Stimulated activated memory B cell treated with anti-CD40 and anti-IgM and Interleukin-4, amounts not matched to agents 10 μg/mL and 1 μg/mL and 100 μg/mL, for 72 hours (primary cell): ENCODE measurements at regions not wholly inside any gene's neighbourhood (a gene's known extent, or its start where the extent isn't known, plus 50 kb on each side); places are given as distances from the start of the nearest gene placed in this dataset.
"Not testable (repeated sequence)": the region's sequence is repeated elsewhere in the genome, so short reads cannot be mapped to it uniquely, and the experiment has no call there.

Experiments
- ATAC-seq: fragments of 150-1000 bp; cut with Tn5 transposase; 2 replicates; pipeline ENCODE4 v1.10.0; 2021
- H3K27ac Mint-ChIP-seq: one replicate; pipeline ENCODE4 v1.8.0; 2022; ENCODE audit warnings: mild to moderate bottlenecking, mixed read lengths
- H3K27me3 Mint-ChIP-seq: one replicate; pipeline ENCODE4 v1.8.0; 2022; ENCODE audit warnings: mixed read lengths
- H3K36me3 Mint-ChIP-seq: one replicate; pipeline ENCODE4 v1.8.0; 2022; ENCODE audit warnings: mixed read lengths
- H3K4me1 Mint-ChIP-seq: one replicate; pipeline ENCODE4 v1.8.0; 2022; ENCODE audit warnings: mixed read lengths
- H3K4me3 Mint-ChIP-seq: one replicate; pipeline ENCODE4 v1.8.0; 2022; ENCODE audit warnings: mild to moderate bottlenecking, moderate library complexity, mixed read lengths
- H3K9me3 Mint-ChIP-seq: one replicate; pipeline ENCODE4 v1.8.0; 2022; ENCODE audit warnings: mixed read lengths

DNA sequence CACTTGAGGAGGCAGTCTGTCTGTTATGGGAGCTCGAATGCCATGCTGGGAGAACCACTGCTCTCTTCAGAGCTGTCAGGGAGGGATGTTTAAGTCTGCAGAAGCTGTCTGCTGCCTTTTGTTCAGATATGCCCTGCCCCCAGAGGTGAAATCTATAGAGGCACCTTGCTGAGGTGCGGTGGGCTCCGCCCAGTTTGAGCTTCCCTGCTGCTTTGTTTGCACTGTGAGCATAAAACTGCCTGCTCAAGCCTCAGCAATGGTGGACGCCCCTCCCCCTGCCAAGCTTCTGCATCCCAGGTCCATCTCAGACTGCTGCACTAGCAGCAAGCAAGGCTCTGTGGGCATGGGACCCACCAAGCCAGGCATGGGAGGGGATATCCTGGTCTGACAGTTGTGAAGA is 247.5 kb downstream of the LMX1A start:
- Mint-ChIP-seq H3K36me3 (no peaks in the 10 kb centered on the region), H3K4me1 (no peaks in the 10 kb centered on the region), H3K9me3 (peaks cover 11% of the 10 kb centered on the region), H3K27me3 (peaks cover 2% of the 10 kb centered on the region), H3K4me3 (no peak overlapping the region), H3K27ac (no peak overlapping the region)
- ATAC-seq, result no peak

DNA sequence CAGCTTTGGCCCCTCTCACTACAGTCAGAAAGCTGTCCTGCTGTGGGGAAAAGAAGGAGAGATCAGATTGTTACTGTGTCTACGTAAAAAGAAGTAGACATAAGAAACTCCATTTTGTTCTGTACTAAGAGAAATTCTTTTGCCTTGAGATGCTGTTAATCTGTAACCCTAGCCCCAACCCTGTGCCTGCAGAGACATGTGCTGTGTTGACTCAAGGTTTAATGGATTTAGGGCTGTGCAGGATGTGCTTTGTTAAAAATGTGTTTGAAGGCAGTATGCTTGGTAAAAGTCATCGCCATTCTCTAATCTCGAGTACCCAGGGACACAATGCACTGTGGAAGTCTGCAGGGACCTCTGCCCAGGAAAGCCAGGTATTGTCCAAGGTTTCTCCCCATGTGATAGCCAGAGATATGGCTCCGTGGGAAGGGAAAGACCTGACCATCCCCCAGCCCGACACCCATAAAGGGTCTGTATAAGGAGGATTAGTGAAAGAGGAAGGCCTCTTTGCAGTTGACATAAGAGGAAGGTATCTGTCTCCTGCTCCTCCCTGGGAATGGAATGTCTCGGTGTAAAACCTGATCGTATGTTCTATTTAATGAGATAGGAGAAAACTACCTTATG is 263.9 kb downstream of the LMX1A start:
- not testable (repeated sequence) for H3K27ac Mint-ChIP-seq, ATAC-seq, H3K36me3 Mint-ChIP-seq, H3K27me3 Mint-ChIP-seq, H3K4me1 Mint-ChIP-seq, H3K4me3 Mint-ChIP-seq
- peaks cover 16% of the 10 kb centered on the region for H3K9me3 Mint-ChIP-seq

DNA sequence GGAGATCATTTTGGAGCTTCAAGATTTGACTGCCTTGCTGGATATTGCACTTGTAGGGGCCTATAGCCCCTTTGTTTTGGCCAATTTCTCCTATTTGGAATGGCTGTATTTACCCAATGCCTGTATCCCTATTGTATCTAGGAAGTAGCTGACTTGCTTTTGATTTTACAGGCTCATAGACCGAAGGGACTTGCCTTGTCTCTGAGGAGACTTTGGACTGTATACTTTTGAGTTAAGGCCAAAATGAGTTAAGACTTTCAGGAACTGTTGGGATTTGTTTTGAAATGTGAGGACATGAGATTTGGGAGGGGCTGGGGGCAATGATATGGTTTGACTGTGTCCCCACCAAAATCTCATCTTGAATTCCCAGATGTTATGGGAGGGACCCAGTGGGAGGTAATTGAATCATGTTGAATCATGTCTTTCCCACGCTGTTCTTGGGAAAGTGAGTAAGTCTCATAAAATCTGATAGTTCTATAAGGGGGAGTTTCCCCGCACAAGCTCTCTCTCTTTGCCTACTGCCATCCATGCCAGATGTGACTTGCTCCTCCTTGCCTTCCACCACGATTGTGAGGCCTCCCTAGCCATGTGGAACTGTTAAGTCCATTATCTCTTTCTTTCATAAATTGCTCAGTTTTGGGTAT is 276.1 kb downstream of the LMX1A start:
- no peak for ATAC-seq
- H3K4me1 Mint-ChIP-seq, result no peaks in the 10 kb centered on the region
- H3K27me3 Mint-ChIP-seq, result peaks cover 9% of the 10 kb centered on the region
- H3K27ac Mint-ChIP-seq, result no peak overlapping the region
- no peak overlapping the region for H3K4me3 Mint-ChIP-seq
- H3K36me3 Mint-ChIP-seq, result no peaks in the 10 kb centered on the region
- peaks cover 5% of the 10 kb centered on the region for H3K9me3 Mint-ChIP-seq

DNA sequence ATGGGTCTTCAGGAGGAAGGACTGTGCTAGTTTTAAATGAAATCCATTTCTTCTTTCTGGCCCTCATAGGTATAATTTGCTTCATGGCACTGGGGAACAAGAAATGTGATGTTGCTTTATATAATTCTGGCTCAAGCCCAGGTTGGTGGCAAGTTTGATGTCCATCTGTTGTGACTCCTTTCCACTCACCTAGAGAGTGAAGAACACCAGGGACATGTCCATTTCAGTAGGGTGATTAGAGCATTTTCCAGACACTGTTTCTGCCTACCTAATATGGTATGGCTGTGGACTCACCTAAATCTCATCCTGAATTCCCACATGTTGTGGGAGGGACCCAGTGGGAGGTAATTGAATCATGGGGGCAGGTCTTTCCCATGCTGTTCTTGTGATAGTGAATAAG is 278.1 kb downstream of the LMX1A start:
- Mint-ChIP-seq H3K4me3 (no peak overlapping the region), H3K9me3 (peaks cover 5% of the 10 kb centered on the region), H3K36me3 (no peaks in the 10 kb centered on the region), H3K4me1 (no peaks in the 10 kb centered on the region), H3K27me3 (peaks cover 17% of the 10 kb centered on the region), H3K27ac (no peak overlapping the region)
- no peak for ATAC-seq

DNA sequence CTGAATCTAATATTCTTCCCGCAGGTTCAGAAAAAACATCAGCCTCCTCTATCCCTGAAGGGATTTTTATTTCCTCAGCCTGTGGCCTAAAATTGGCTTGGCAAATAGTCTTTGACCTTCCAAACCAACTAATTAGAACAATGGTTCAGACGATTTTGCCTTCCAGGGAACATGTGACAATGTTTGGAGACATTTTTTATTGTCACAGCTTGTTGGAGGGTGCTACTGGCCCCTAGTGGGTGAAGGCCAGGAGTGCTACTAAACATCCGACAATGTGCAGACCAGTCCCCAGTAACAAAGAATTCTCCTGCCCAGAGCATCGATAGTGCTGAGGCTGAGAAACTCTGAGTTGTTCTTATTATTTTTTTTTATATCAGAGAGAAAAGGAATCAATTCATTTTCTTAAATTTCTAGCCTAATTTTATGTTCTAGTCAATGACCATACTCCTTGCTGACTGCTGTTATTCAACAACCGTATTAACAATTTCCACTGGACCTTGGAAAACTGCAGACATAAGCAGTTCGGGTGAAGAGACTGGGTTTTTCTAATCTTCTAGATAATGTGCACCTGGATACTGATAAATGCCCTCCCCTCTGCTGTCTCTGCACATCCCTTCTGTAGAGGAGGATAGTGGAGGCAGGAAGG is 280.7 kb downstream of the LMX1A start:
- peaks cover 3% of the 10 kb centered on the region for H3K9me3 Mint-ChIP-seq
- peaks cover 17% of the 10 kb centered on the region for H3K27me3 Mint-ChIP-seq
- H3K27ac Mint-ChIP-seq, result no peak overlapping the region
- no peak overlapping the region for H3K4me3 Mint-ChIP-seq
- H3K4me1 Mint-ChIP-seq, result no peaks in the 10 kb centered on the region
- no peak for ATAC-seq
- no peaks in the 10 kb centered on the region for H3K36me3 Mint-ChIP-seq

DNA sequence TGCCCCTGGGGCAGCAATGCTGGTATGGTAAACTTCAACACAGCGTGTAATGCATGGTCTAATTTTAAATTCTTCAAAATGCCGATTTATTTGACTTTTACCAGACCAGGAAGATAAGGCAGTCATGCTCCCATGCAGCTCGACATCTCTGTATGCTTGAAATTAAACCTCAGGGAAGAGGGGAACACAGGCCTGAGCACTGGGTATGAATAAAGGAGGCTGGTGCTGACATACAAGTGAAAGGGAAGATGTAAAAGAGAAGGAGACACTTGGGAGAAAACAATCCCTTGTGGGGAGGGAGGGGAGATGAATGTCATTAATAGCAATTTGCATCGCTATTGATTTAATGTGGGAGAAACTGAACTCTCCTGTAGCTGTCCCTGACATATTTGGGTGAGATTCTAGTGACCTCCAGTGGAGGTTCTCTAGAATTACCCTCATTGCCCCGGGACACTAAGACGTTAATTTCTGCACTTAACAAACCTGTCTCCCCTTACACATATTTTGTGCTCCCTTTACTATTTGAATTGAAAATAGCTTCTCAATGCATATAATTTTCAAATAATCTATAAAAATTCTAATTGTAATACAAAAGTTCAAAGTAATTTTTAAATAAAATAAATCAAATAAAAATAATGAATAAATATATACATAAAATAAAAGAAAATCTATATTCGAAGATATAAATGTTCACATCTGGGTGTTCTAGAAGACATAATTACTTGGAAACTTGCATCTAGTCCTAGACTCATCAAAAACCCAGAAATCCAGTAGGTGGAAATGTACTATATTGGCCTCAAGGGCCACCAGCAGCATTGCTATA is 283.1 kb downstream of the LMX1A start:
- Mint-ChIP-seq H3K9me3 (no peaks in the 10 kb centered on the region), H3K27me3 (peaks cover 17% of the 10 kb centered on the region), H3K4me3 (no peak overlapping the region), H3K4me1 (no peaks in the 10 kb centered on the region), H3K27ac (no peak overlapping the region), H3K36me3 (no peaks in the 10 kb centered on the region)
- ATAC-seq, result no peak

DNA sequence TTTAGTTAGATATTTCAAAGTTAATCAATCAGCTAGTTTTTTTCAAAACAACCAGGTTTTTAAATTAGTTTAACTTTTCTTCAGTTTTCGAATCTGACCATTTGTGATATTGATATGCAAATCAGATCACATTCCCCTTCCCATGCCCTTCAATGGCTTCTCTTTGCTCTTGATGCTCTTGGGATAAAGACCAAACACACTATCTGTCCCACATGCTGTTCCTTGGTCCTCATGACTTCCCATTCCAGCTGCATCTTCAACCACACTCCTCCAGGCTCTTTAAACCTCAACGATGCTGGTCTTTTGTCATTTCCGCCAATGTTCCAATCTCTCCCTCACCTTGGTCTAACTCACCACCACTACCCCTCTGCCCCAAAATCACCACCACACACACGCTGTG is 285.8 kb downstream of the LMX1A start:
- H3K36me3 Mint-ChIP-seq, result no peaks in the 10 kb centered on the region
- peaks cover 3% of the 10 kb centered on the region for H3K9me3 Mint-ChIP-seq
- H3K4me1 Mint-ChIP-seq, result no peaks in the 10 kb centered on the region
- no peak overlapping the region for H3K27ac Mint-ChIP-seq
- no peak overlapping the region for H3K4me3 Mint-ChIP-seq
- peaks cover 8% of the 10 kb centered on the region for H3K27me3 Mint-ChIP-seq
- ATAC-seq, result no peak

DNA sequence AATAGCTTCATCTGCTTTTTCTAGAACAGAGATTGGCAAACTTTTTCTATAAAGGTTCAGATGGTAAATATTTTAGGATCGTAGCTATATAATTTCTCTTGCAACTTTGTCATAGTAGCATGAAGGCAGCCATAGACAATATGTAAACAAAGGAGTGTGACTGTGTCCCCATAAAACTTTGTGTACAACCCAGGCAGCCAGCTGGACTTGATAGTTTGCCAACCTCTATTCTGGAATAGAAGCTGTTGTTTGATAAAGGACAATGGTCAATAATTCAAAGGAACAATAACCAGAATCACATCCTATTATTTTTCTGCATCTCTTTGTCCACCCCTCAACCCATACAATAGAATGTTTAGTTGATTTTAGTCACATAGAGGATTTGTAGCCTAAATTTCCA is 286.7 kb downstream of the LMX1A start:
- no peak overlapping the region for H3K27ac Mint-ChIP-seq
- H3K9me3 Mint-ChIP-seq, result peaks cover 3% of the 10 kb centered on the region
- peaks cover 8% of the 10 kb centered on the region for H3K27me3 Mint-ChIP-seq
- ATAC-seq, result no peak
- no peaks in the 10 kb centered on the region for H3K36me3 Mint-ChIP-seq
- no peak overlapping the region for H3K4me3 Mint-ChIP-seq
- no peaks in the 10 kb centered on the region for H3K4me1 Mint-ChIP-seq

DNA sequence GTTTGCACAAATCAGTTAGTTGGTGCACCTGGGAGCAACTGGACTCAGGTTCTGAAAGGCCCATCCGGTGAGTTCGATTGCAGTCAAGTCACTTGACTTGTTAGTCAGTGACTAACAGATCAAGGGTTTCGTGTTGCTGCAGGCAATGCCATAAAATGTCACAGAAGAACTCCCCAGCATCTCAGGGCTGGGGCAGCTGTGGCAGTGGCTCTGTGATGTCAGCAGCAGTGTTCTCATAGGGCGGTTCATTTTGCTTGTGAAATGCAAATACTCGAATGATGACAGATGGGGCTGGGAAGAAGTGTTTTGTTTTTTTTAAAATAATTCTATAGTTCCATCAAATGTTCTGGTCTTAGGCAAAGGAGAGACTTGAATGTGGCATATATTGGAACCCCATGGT is 287.8 kb downstream of the LMX1A start:
- H3K9me3 Mint-ChIP-seq, result peaks cover 3% of the 10 kb centered on the region
- ATAC-seq, result no peak
- H3K36me3 Mint-ChIP-seq, result no peaks in the 10 kb centered on the region
- H3K27me3 Mint-ChIP-seq, result no peaks in the 10 kb centered on the region
- H3K27ac Mint-ChIP-seq, result no peak overlapping the region
- no peak overlapping the region for H3K4me3 Mint-ChIP-seq
- H3K4me1 Mint-ChIP-seq, result no peaks in the 10 kb centered on the region

DNA sequence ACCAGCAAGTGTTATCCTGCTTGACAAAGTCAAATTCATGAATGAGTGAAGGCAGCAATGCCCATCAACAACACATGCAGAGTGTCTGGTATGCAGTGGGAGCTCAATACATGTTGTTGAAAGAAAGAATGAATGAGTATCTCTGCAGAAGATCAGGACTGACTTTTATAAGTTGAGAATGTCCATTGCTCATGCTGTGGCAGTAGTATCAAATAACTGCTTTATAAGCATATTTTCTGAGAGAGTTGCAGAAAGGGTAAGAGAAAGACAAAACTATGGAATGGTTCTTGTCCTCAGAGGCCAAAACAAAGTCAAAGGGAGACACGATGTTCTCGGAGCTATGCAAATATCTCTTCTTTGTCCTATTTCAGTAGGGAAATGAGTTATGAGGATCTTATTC is 288.7 kb downstream of the LMX1A start:
- no peak overlapping the region for H3K4me3 Mint-ChIP-seq
- ATAC-seq, result no peak
- H3K27me3 Mint-ChIP-seq, result no peaks in the 10 kb centered on the region
- no peaks in the 10 kb centered on the region for H3K36me3 Mint-ChIP-seq
- no peaks in the 10 kb centered on the region for H3K4me1 Mint-ChIP-seq
- peaks cover 3% of the 10 kb centered on the region for H3K9me3 Mint-ChIP-seq
- H3K27ac Mint-ChIP-seq, result no peak overlapping the region

DNA sequence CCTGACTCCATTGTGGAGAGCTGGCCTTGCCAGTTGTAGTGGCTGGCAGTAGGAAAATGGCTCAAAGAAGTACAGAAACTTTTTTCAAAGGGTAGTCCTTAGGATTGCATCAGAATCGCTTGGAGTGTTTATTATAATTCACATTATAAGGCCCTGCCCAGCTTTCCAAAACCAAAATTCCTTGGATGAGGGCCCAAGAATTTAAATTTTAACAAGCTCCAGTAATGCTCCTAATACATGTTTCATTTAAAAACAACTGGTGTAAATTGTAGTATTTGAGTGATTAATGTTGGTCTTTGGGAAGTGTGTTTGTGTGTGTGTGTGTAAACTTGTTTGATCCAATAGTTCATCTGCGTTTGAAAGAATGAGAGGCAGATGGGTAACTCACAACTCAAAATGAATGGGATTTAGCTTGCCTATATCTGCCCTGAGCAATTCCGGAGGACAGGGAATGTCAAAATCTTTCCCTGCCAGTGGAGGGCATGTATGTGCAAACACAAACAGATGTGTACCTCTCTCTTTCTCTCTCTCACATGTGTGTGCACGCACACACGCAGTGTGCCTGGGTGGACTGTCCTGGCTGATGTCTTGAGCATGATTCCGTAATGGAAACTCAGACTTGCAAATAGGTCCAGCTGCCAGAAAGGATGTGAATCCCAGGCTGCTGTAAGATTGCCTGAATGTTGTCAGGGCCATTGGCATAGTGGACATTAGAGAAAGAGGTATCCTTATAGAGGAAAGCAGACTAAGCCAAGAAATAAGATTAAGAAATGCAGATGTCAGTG is 293.1 kb downstream of the LMX1A start:
- no peak for ATAC-seq
- Mint-ChIP-seq H3K27ac (no peak overlapping the region), H3K9me3 (peaks cover 3% of the 10 kb centered on the region), H3K4me3 (no peak overlapping the region), H3K4me1 (no peaks in the 10 kb centered on the region), H3K36me3 (no peaks in the 10 kb centered on the region), H3K27me3 (no peaks in the 10 kb centered on the region)

DNA sequence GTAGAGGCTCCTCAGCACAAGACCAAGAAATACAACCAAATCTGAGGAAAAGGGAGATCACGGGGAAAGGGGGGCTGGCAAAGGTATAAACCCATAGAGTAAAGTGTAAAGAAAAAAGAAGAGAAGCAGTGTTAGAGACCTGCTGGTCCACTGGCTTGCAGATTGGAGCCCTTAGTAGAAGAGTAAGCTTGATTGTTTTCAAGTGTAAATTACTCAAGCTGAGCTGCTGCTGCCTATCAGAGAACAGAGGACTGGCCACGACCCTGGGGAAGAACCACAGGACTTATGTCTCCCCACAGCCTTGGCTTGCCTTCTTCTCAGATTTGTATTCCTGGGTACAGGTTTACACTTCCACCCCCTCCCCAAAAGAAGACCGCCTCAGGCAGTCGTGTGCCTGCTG is 294.2 kb downstream of the LMX1A start:
- ATAC-seq, result no peak
- Mint-ChIP-seq H3K36me3 (no peaks in the 10 kb centered on the region), H3K9me3 (peaks cover 3% of the 10 kb centered on the region), H3K4me3 (no peak overlapping the region), H3K27me3 (no peaks in the 10 kb centered on the region), H3K4me1 (no peaks in the 10 kb centered on the region), H3K27ac (no peak overlapping the region)

DNA sequence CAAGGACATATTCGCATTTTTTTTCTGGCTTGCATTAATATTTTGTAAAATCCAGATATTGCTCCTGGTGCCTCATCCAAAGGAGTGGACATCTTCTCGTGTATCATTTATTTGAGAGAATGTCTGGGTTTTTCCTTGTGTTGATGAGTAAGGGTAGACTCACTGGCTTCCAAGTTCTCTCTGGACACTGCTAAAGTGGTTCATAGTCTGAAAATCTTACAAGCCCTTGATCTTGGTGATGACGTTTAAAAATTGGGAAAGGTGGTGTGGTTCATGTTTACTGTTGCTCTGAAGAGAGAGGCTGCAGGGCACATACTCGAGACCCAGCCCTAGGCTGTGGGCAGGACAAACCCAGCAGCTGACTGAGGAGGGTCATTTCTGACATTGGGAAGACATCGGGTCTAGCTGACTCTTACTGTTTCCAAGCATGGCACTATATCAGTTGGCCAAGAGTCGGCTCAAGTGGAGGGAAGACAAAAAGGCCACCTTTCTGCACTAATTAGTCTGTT is 296.2 kb downstream of the LMX1A start:
- ATAC-seq, result no peak
- Mint-ChIP-seq H3K4me3 (no peak overlapping the region), H3K27me3 (peaks cover 7% of the 10 kb centered on the region), H3K27ac (no peak overlapping the region), H3K36me3 (no peaks in the 10 kb centered on the region), H3K4me1 (no peaks in the 10 kb centered on the region), H3K9me3 (no peaks in the 10 kb centered on the region)

DNA sequence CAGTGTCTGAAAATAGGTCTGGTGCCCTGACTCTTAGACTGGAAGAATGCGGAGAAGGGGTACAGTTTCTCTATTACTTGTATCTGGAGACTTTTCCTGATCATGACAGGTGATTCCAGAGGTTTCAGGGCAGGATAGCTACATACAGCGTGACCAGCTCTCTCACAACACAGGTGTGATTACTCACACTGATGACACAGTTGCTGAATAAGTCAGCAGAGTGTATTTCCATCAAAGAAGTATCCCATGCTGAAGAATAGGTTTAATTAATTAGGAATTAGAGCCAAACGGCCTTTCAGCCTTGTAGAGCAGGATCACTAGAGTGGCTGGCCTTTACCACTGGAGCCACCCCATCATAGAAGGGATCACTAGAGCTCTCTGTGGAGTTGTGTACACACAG is 298.6 kb downstream of the LMX1A start:
- ATAC-seq, result no peak
- Mint-ChIP-seq H3K4me1 (no peaks in the 10 kb centered on the region), H3K9me3 (no peaks in the 10 kb centered on the region), H3K36me3 (no peaks in the 10 kb centered on the region), H3K27me3 (peaks cover 8% of the 10 kb centered on the region), H3K27ac (no peak overlapping the region), H3K4me3 (no peak overlapping the region)

DNA sequence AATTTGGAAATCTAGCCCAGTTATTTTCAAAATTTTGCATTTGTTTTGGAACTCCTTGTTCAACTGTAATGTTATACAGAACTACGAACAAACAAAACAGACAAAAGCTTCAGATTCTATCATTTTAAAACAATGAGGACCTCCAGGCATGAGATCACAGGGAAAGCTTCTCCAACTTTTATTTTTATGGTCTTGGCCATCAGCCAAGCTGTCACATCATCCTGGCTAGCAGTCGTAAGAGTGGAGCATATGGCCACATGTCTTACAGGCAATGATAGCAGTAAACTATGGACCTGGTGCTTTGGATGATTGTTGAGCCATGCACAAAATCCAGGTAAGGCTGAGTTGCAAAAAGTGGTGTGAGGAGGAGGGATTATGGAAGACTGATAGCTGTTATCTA is 299.6 kb downstream of the LMX1A start:
- H3K9me3 Mint-ChIP-seq, result no peaks in the 10 kb centered on the region
- H3K4me3 Mint-ChIP-seq, result no peak overlapping the region
- no peaks in the 10 kb centered on the region for H3K36me3 Mint-ChIP-seq
- peaks cover 8% of the 10 kb centered on the region for H3K27me3 Mint-ChIP-seq
- H3K4me1 Mint-ChIP-seq, result no peaks in the 10 kb centered on the region
- H3K27ac Mint-ChIP-seq, result no peak overlapping the region
- no peak for ATAC-seq
